B cell (primary cell): ENCODE measurements at regions not wholly inside any gene's neighbourhood (a gene's known extent, or its start where the extent isn't known, plus 50 kb on each side); places are given as distances from the start of the nearest gene placed in this dataset.
"Not testable (repeated sequence)": the region's sequence is repeated elsewhere in the genome, so short reads cannot be mapped to it uniquely, and the experiment has no call there.

ENCODE experiments used
- ATAC-seq: fragments of 200-7000 bp; cut with Tn5 transposase; one replicate; pipeline ENCODE4 v1.10.0; 2021; ENCODE audit warnings: low read depth, mild to moderate bottlenecking, moderate number of reproducible peaks, moderate library complexity
- CTCF ChIA-PET: fragments of 350-600 bp; sonication (Branson Sonifier 250); formaldehyde crosslinking; loops from one replicate; lab custom pipeline; 2021; ENCODE audit warnings: antibody characterized with exemption, inconsistent platforms; lab: Charles Lee
- POLR2A ChIA-PET: fragments of 350-600 bp; sonication (Branson Sonifier 250); formaldehyde crosslinking; loops from one replicate; lab custom pipeline; 2021; ENCODE audit warnings: antibody characterized with exemption; lab: Charles Lee
- DNase-seq: peaks from one replicate; pipeline ENCODE4 v3.0.0; 2013
- H2AFZ ChIP-seq: 2 replicates; pipeline ENCODE4 v1.6.1; 2012; ENCODE audit warnings: mild to moderate bottlenecking, low read depth, low read length; ENCODE audit not compliant: insufficient read depth, poor library complexity, severe bottlenecking
- H3K27ac ChIP-seq, 2 donors: 1 replicate in 1 of 2; 2 replicates in 1 of 2; pipeline ENCODE4 v1.5.1; 2012 to 2013; ENCODE audit warnings: low read length in 2 of 2, mild to moderate bottlenecking in 2 of 2, moderate library complexity in 1 of 2
- H3K27me3 ChIP-seq, 4 experiments: fragments of 200-600 bp in 1 of 4; sonication (generic) in 1 of 4; replicated peaks in 1 of 4; 1 replicate in 2 of 4; 2 replicates in 2 of 4; pipeline versions ENCODE4 v1.6.1 to v1.7.0; 2013 to 2016; ENCODE audit warnings: low read length in 3 of 4, mild to moderate bottlenecking in 2 of 4, mixed read lengths in 1 of 4, moderate library complexity in 1 of 4; ENCODE audit not compliant: insufficient read depth in 4 of 4, control insufficient read depth in 3 of 4; ENCODE audit errors: control extremely low read depth in 1 of 4
- H3K36me3 ChIP-seq, 2 experiments: replicated peaks in 1 of 2; 1 replicate in 1 of 2; 2 replicates in 1 of 2; pipeline versions ENCODE4 v1.6.1 to v1.7.1; 2013; ENCODE audit warnings: low read length in 1 of 2; ENCODE audit not compliant: insufficient read depth in 2 of 2, control insufficient read depth in 1 of 2; ENCODE audit errors: control extremely low read depth in 1 of 2, extremely low read depth in 1 of 2
- H3K4me1 ChIP-seq, 2 donors: fragments of 200-600 bp in 1 of 2; sonication (generic) in 1 of 2; 1 replicate in 1 of 2; 2 replicates in 1 of 2; pipeline versions ENCODE4 v1.5.1 to v1.6.1; 2013 to 2017; ENCODE audit warnings: low read length in 2 of 2; ENCODE audit not compliant: control insufficient read depth in 2 of 2, insufficient read depth in 2 of 2
- H3K4me2 ChIP-seq: replicated peaks from 2 replicates; pipeline ENCODE3; 2012; ENCODE audit warnings: mild to moderate bottlenecking, low read depth, low read length; ENCODE audit not compliant: poor library complexity, severe bottlenecking
- H3K4me3 ChIP-seq, 5 experiments: fragments of 200-600 bp in 1 of 5; sonication (generic) in 1 of 5; 1 replicate in 3 of 5; 2 replicates in 2 of 5; pipeline versions ENCODE4 v1.5.1 to v1.7.0; 2011 to 2016; ENCODE audit warnings: low read length in 4 of 5, mild to moderate bottlenecking in 4 of 5, low read depth in 2 of 5, control low read depth in 1 of 5, moderate library complexity in 1 of 5; ENCODE audit not compliant: insufficient read depth in 1 of 5; ENCODE audit errors: control extremely low read depth in 1 of 5, extremely low read depth in 1 of 5
- H3K79me2 ChIP-seq: fragments of 200-600 bp; sonication (generic); one replicate; pipeline ENCODE4 v1.6.0; 2016; ENCODE audit warnings: low read length; ENCODE audit not compliant: control insufficient read depth, insufficient read depth
- H3K9ac ChIP-seq: fragments of 200-600 bp; sonication (generic); 2 replicates; pipeline ENCODE4 v1.6.1; 2017; ENCODE audit warnings: mild to moderate bottlenecking, low read length, moderate library complexity
- H3K9me3 ChIP-seq, 3 donors: one replicate each; pipeline versions ENCODE4 v1.6.1 to v1.7.1; 2013; ENCODE audit warnings: low read length in 2 of 3; ENCODE audit not compliant: control insufficient read depth in 2 of 3, insufficient read depth in 1 of 3; ENCODE audit errors: control extremely low read depth in 1 of 3
- H4K20me1 ChIP-seq: 2 replicates; pipeline ENCODE4 v1.6.0; 2012; ENCODE audit warnings: mild to moderate bottlenecking, low read length; ENCODE audit not compliant: insufficient read depth, control insufficient read depth, poor library complexity, severe bottlenecking
- H3K27ac Mint-ChIP-seq: one replicate; pipeline ENCODE4 v1.8.0; 2021; ENCODE audit warnings: mixed read lengths
- H3K27me3 Mint-ChIP-seq: one replicate; pipeline ENCODE4 v1.8.0; 2021; ENCODE audit warnings: mixed read lengths
- H3K4me1 Mint-ChIP-seq: one replicate; pipeline ENCODE4 v1.8.0; 2021; ENCODE audit warnings: mixed read lengths
- H3K4me3 Mint-ChIP-seq: one replicate; pipeline ENCODE4 v1.8.0; 2021; ENCODE audit warnings: mixed read lengths
- H3K9me3 Mint-ChIP-seq: one replicate; pipeline ENCODE4 v1.8.0; 2022; ENCODE audit warnings: mixed read lengths; ENCODE audit not compliant: insufficient read depth
- EZH2 ChIP-seq: IDR thresholded peaks from 2 replicates; pipeline ENCODE4 v1.6.1; 2012; ENCODE audit warnings: borderline replicate concordance, low read depth, mild to moderate bottlenecking, moderate library complexity, low read length; ENCODE audit not compliant: insufficient read depth, poor library complexity, severe bottlenecking
- WGBS: methylation state at CpG from one replicate; pipeline ENCODE4 v1.1.5; 2013; ENCODE audit warnings: missing lambda C conversion rate; ENCODE audit not compliant: insufficient coverage; 5-methylcytosine and 5-hydroxymethylcytosine counted together
- intact Hi-C: fragments of 100-400 bp; cut with micrococcal nuclease; formaldehyde crosslinking; loops from one replicate; pipeline ENCODE4 v1.10.0; 2022
- TF ChIP-seq, protein P1 (sequence below): fragments of 200-600 bp; IDR thresholded peaks from one replicate; pipeline ENCODE4 v1.8.0; 2022; ENCODE audit warnings: antibody characterized with exemption, mild to moderate bottlenecking

DNA sequence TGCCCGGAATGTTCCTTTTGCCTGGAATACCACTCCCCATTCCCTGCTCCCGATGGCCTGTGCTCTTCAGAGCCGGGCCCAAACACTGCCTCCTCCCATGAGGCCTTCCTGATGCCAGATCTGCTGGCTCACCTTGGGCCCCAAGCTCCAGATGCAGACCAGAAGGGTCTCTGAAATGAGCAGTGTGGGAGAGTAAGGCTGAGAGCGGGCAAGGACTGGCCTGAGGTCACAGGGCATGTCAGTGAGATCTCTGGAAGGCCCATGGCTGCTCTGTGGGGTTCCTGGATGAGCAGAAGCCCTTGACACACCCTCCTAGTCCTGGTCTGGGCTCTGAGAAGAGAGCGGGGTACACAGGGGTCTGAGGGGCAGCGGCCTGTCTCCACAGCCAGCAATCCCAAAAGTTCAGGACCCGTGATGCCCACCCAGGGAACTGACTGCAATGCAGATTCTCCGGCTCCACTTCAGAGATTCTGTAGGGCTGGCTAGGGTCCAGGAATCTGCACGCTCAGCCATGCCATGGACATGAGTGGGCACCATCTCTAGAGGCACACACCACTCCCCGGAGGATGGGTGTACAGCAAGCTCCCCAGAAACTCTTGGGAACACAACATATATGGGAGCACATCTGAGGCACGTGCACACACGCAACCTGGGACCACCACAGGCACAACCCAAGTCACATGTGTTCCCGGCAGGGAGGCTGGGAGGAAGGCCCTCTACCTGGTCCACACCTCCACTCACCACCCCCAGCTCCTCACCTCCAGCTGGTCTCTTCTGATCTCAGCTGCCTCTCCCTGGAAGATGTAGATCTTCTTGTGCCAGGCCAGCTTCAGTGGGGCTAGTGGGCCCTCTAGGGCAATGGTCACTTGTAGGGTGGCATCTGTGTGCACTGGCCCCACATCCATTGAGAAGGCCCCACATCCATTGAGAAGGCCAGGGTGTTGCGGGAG lies 166.6 kb downstream of the GOLGA6L4 start:
- peaks cover 0 to 11% (median 0%) of the 10 kb centered on the region in 3 donors for H3K9me3 ChIP-seq
- H2AFZ ChIP-seq, H3K36me3 ChIP-seq, H3K9ac ChIP-seq, H3K4me1 ChIP-seq, H3K27ac ChIP-seq, H3K27me3 ChIP-seq, H3K79me2 ChIP-seq, intact Hi-C loops, H3K4me3 ChIP-seq, DNase-seq, CTCF ChIA-PET, H3K4me3 Mint-ChIP-seq, H3K27me3 Mint-ChIP-seq, H4K20me1 ChIP-seq, H3K4me2 ChIP-seq, H3K9me3 Mint-ChIP-seq, ATAC-seq, POLR2A ChIA-PET, H3K4me1 Mint-ChIP-seq, H3K27ac Mint-ChIP-seq: not testable (repeated sequence)
- 92% methylated on average over 10 of the region's 14 CpGs for WGBS

DNA sequence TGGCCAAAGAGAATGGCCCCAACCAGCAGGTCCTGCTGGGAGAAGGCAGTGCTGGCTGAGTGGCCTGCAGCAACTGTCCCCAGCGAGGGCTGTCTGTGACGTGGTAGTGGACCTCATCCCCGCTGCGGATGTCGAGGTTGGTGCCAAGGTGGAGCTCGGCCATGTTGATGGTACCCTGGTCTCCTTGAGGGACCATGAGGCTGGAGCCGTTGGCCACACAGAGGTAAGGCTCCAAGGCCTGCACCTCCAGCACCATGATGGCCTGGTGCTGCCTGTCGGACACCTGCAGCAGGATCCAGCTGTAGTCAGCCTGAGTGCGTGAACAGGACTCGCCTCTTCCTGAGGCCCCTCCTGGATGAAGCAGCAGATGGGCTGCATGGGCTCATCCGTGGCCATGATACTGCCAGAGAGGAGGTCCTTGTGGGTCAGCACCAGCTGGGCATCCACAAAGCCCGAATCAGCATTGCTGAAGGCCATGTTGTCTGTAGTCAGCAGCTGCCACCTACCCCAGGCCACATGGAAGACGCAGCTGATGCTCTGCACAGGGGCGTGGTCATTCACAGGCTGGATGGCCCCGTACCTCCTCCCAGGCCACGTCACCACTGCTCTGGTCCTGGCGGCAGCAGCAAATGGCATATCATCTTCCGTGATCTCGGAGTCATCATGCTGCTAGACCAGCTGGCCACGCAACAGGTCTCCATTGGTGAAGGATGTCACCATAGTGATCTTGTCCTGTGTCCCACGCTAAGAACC lies 167.5 kb downstream of the GOLGA6L4 start:
- Histone ChIP-seq H3K4me3 (no peak overlapping the region), H3K9ac (no peak overlapping the region), H2AFZ (no peak overlapping the region), H3K4me1 (no peaks in the 10 kb centered on the region), H3K27ac (no peak overlapping the region), H3K36me3 (no peaks in the 10 kb centered on the region), H3K9me3 (peaks cover 0 to 11% (median 0%) of the 10 kb centered on the region in 3 donors), H3K27me3 (no peaks in the 10 kb centered on the region), H3K79me2 (no peaks in the 10 kb centered on the region), H3K4me2 (no peak overlapping the region), H4K20me1 (no peaks in the 10 kb centered on the region)
- CTCF ChIA-PET, result no interaction called here
- Mint-ChIP-seq H3K27me3 (peaks cover 1% of the 10 kb centered on the region), H3K4me3 (no peak overlapping the region), H3K4me1 (no peaks in the 10 kb centered on the region), H3K9me3 (no peaks in the 10 kb centered on the region), H3K27ac (no peak overlapping the region)
- DNase-seq (no peak), ATAC-seq (no peak)
- intact Hi-C loops, result no loop called here
- TF ChIP-seq, protein P1, sequence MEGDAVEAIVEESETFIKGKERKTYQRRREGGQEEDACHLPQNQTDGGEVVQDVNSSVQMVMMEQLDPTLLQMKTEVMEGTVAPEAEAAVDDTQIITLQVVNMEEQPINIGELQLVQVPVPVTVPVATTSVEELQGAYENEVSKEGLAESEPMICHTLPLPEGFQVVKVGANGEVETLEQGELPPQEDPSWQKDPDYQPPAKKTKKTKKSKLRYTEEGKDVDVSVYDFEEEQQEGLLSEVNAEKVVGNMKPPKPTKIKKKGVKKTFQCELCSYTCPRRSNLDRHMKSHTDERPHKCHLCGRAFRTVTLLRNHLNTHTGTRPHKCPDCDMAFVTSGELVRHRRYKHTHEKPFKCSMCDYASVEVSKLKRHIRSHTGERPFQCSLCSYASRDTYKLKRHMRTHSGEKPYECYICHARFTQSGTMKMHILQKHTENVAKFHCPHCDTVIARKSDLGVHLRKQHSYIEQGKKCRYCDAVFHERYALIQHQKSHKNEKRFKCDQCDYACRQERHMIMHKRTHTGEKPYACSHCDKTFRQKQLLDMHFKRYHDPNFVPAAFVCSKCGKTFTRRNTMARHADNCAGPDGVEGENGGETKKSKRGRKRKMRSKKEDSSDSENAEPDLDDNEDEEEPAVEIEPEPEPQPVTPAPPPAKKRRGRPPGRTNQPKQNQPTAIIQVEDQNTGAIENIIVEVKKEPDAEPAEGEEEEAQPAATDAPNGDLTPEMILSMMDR, result no peak
- TF ChIP-seq EZH2, result no peak
- WGBS, result 85% methylated on average over 21 of the region's 21 CpGs
- POLR2A ChIA-PET, result no interaction called here

DNA sequence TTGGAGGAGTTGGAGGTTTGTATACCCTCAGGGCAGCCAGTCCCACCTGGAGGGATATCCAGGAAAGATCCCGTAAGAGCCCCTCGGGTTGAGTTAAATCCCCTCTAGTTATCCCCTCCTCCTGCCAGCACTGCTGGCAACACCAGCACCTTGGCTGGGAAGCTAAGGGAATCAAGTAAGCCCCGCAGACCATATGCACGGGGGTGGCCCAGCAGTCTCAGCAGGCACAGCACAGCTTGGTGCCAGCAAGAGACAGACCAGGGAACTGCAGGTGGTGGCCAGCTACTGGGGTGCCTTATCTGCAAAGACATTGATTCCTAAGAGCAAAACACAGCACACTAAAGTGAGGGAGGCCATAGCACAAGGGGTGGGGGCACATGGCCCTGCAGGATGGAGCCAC lies 173.8 kb downstream of the GOLGA6L4 start:
- H3K27ac Mint-ChIP-seq, H3K4me2 ChIP-seq, H3K27me3 ChIP-seq, POLR2A ChIA-PET, DNase-seq, H3K4me1 Mint-ChIP-seq, CTCF ChIA-PET, H3K27ac ChIP-seq, ATAC-seq, H3K4me3 Mint-ChIP-seq, H3K79me2 ChIP-seq, H4K20me1 ChIP-seq, H2AFZ ChIP-seq, H3K36me3 ChIP-seq, H3K9ac ChIP-seq, H3K9me3 Mint-ChIP-seq, H3K27me3 Mint-ChIP-seq, intact Hi-C loops, H3K4me3 ChIP-seq, H3K9me3 ChIP-seq, H3K4me1 ChIP-seq: not testable (repeated sequence)
- WGBS, result no CpG with 5 or more reads among the region's 4 CpGs
